Keratinocyte (primary cell): ENCODE measurements at regions not wholly inside any gene's neighbourhood (a gene's known extent, or its start where the extent isn't known, plus 50 kb on each side); places are given as distances from the start of the nearest gene placed in this dataset.
A peak's percentile ranks its signal among the peaks of the same experiment; 100 is the strongest.

Source experiments
- DNase-seq: peaks from one replicate; pipeline ENCODE4 v3.0.0-alpha.2; 2011; ENCODE audit warnings: low read depth, missing footprints, low spot score
- FAIRE-seq: peaks from 2 replicates; lab custom pipeline; 2011; peaks lifted over from hg19 to GRCh38; lab: Jason Lieb, UNC
- H2AFZ ChIP-seq: 2 replicates; pipeline ENCODE4 v1.6.0; 2012; ENCODE audit warnings: low read length, control low read depth, inconsistent platforms; ENCODE audit not compliant: control insufficient read depth
- H3K27ac ChIP-seq: 2 replicates; pipeline ENCODE4 v1.5.1; 2011; ENCODE audit warnings: low read length; ENCODE audit not compliant: control insufficient read depth, insufficient read depth
- H3K27me3 ChIP-seq: 3 replicates; pipeline ENCODE4 v1.6.0; 2011; ENCODE audit warnings: low read length; ENCODE audit not compliant: control insufficient read depth, insufficient read depth; ENCODE audit errors: extremely low read depth
- H3K36me3 ChIP-seq, 2 experiments: 2 replicates in 1 of 2; 3 replicates in 1 of 2; pipeline ENCODE4 v1.5.1; 2011; ENCODE audit warnings: low read length in 2 of 2, mild to moderate bottlenecking in 1 of 2; ENCODE audit not compliant: control insufficient read depth in 2 of 2, insufficient read depth in 2 of 2; ENCODE audit errors: extremely low read depth in 1 of 2
- H3K4me1 ChIP-seq: 3 replicates; pipeline ENCODE4 v1.5.1; 2011; ENCODE audit warnings: low read length; ENCODE audit not compliant: control insufficient read depth, insufficient read depth; ENCODE audit errors: extremely low read depth
- H3K4me2 ChIP-seq: 3 replicates; pipeline ENCODE4 v1.6.0; 2011; ENCODE audit warnings: low read depth, low read length; ENCODE audit not compliant: control insufficient read depth, insufficient read depth; ENCODE audit errors: extremely low read depth
- H3K4me3 ChIP-seq, 3 experiments: fragments of 200-600 bp in 1 of 3; sonication (generic) in 1 of 3; 2 replicates in 2 of 3; 3 replicates in 1 of 3; pipeline ENCODE4 v1.5.1; 2011 to 2016; ENCODE audit warnings: low read length in 3 of 3, mild to moderate bottlenecking in 3 of 3, control low read depth in 2 of 3, inconsistent platforms in 1 of 3, low read depth in 1 of 3, mixed read lengths in 1 of 3, mixed run types in 1 of 3, moderate library complexity in 1 of 3; ENCODE audit not compliant: control insufficient read depth in 2 of 3, insufficient read depth in 2 of 3; ENCODE audit errors: extremely low read depth in 1 of 3
- H3K79me2 ChIP-seq: 2 replicates; pipeline ENCODE4 v1.6.0; 2012; ENCODE audit warnings: low read length; ENCODE audit not compliant: control insufficient read depth, insufficient read depth
- H3K9ac ChIP-seq: 3 replicates; pipeline ENCODE4 v1.6.0; 2011; ENCODE audit warnings: low read length; ENCODE audit not compliant: control insufficient read depth, insufficient read depth; ENCODE audit errors: extremely low read depth
- H3K9me1 ChIP-seq: 3 replicates; pipeline ENCODE4 v1.6.0; 2011; ENCODE audit warnings: low read length; ENCODE audit not compliant: control insufficient read depth, insufficient read depth; ENCODE audit errors: extremely low read depth
- H3K9me3 ChIP-seq: 2 replicates; pipeline ENCODE4 v1.5.1; 2012; ENCODE audit warnings: low read depth, low read length; ENCODE audit not compliant: control insufficient read depth
- H4K20me1 ChIP-seq: 3 replicates; pipeline ENCODE4 v1.6.0; 2011; ENCODE audit warnings: low read length; ENCODE audit not compliant: control insufficient read depth, insufficient read depth; ENCODE audit errors: extremely low read depth
- CTCF ChIP-seq, 3 experiments: IDR thresholded peaks in 1 of 3; conservative IDR thresholded peaks in 1 of 3; optimal IDR thresholded peaks in 1 of 3; 2 replicates in 2 of 3; 3 replicates in 1 of 3; pipeline versions ENCODE3 to v1.5.1; 2011; ENCODE audit warnings: low read length in 3 of 3, mild to moderate bottlenecking in 3 of 3, moderate library complexity in 2 of 3, control low read depth in 1 of 3, inconsistent platforms in 1 of 3; ENCODE audit not compliant: insufficient read depth in 2 of 3; ENCODE audit errors: extremely low read depth in 1 of 3
- EZH2 ChIP-seq: IDR thresholded peaks from one replicate; pipeline ENCODE4 v1.6.1; 2012; ENCODE audit warnings: inconsistent platforms, mild to moderate bottlenecking, low read length, moderate library complexity
- dilution Hi-C: fragments of 300-500 bp; cut with MboI; formaldehyde crosslinking; loops from one replicate; pipeline ENCODE4 v1.7.0; 2020; ENCODE audit warnings: low sequenced_read_pairs; ENCODE audit not compliant: extremely low pct_ligation_motif_present

- dilution Hi-C loops, result no loop called here
- Histone ChIP-seq H4K20me1 (no peaks in the 10 kb centered on the region), H3K79me2 (no peaks in the 10 kb centered on the region), H3K4me3 (no peak overlapping the region), H3K4me2 (peak overlapping the region; percentile 54), H3K27ac (no peak overlapping the region), H3K9me3 (no peaks in the 10 kb centered on the region), H3K27me3 (no peaks in the 10 kb centered on the region), H3K9ac (no peak overlapping the region), H3K9me1 (no peaks in the 10 kb centered on the region), H2AFZ (peak overlapping the region; percentile 86), H3K36me3 (no peaks in the 10 kb centered on the region), H3K4me1 (peaks cover 24% of the 10 kb centered on the region)
- no peak for DNase-seq
- no peak for TF ChIP-seq CTCF (optimal IDR thresholded peaks at IDR 0.05 in 1 of 3, IDR thresholded peaks at IDR 0.05 in 1 of 3, conservative IDR thresholded peaks at IDR 0.05 in 1 of 3; ENCODE audit: extremely low read depth in 1 of 3, insufficient read depth in 2 of 3, low read length in 3 of 3)
- no peak for TF ChIP-seq EZH2
- no peak for FAIRE-seq
Measured at GRCh38 chr6:139473731-139474130, 99.3 kb upstream of the CITED2 start.

GRCh38 chr6:139473231-139473701, 98.8 kb upstream of the CITED2 start:
- Histone ChIP-seq H3K4me3 (peak overlapping the region in 1 of 3 experiments; percentile 43), H3K9me1 (no peaks in the 10 kb centered on the region), H3K36me3 (no peaks in the 10 kb centered on the region), H3K9ac (peak overlapping the region; percentile 25), H4K20me1 (no peaks in the 10 kb centered on the region), H3K4me2 (peak overlapping the region; percentile 54), H3K27ac (peak overlapping the region; percentile 53), H2AFZ (peak overlapping the region; percentile 86), H3K4me1 (peaks cover 29% of the 10 kb centered on the region), H3K27me3 (no peaks in the 10 kb centered on the region), H3K9me3 (no peaks in the 10 kb centered on the region), H3K79me2 (no peaks in the 10 kb centered on the region)
- TF ChIP-seq EZH2 (no peak), CTCF (optimal IDR thresholded peaks at IDR 0.05 in 1 of 3, IDR thresholded peaks at IDR 0.05 in 1 of 3, conservative IDR thresholded peaks at IDR 0.05 in 1 of 3; ENCODE audit: extremely low read depth in 1 of 3, insufficient read depth in 2 of 3, low read length in 3 of 3) (no peak)
- no peak for DNase-seq
- peak; percentile 60 for FAIRE-seq
- dilution Hi-C loops, result no loop called here
